CD4-positive, alpha-beta T cell (primary cell): ENCODE measurements at regions not wholly inside any gene's neighbourhood (a gene's known extent, or its start where the extent isn't known, plus 50 kb on each side); places are given as distances from the start of the nearest gene placed in this dataset.
A peak's percentile ranks its signal among the peaks of the same experiment; 100 is the strongest.

Source experiments
- ATAC-seq: fragments of 200-7000 bp; cut with Tn5 transposase; one replicate; pipeline ENCODE4 v1.10.0; 2022; ENCODE audit warnings: mild to moderate bottlenecking; ENCODE audit not compliant: poor library complexity
- CTCF ChIA-PET: fragments of 350-600 bp; sonication (Branson Sonifier 250); formaldehyde crosslinking; loops from one replicate; lab custom pipeline; 2021; ENCODE audit warnings: antibody characterized with exemption, inconsistent platforms; lab: Charles Lee
- POLR2A ChIA-PET: fragments of 350-600 bp; sonication (Branson Sonifier 250); formaldehyde crosslinking; loops from one replicate; lab custom pipeline; 2021; ENCODE audit warnings: antibody characterized with exemption, inconsistent platforms; lab: Charles Lee
- DNase-seq, 14 experiments: peaks; one replicate each; pipeline ENCODE4 v3.0.0-alpha.2; 2013 to 2020; ENCODE audit warnings: mixed read lengths in 2 of 14
- H3K27ac ChIP-seq, 2 donors: one replicate each; pipeline versions ENCODE4 v1.5.1 to v1.7.0; 2013; ENCODE audit warnings: low read length in 2 of 2, low read depth in 1 of 2, mild to moderate bottlenecking in 1 of 2
- H3K27me3 ChIP-seq, 2 experiments: 1 replicate in 1 of 2; 2 replicates in 1 of 2; pipeline versions ENCODE4 v1.6.1 to v1.7.0; 2013; ENCODE audit warnings: low read length in 2 of 2, control low read depth in 1 of 2, mild to moderate bottlenecking in 1 of 2, moderate library complexity in 1 of 2; ENCODE audit not compliant: insufficient read depth in 2 of 2, control insufficient read depth in 1 of 2
- H3K36me3 ChIP-seq: one replicate; pipeline ENCODE4 v1.6.1; 2013; ENCODE audit warnings: low read length, control low read depth; ENCODE audit not compliant: insufficient read depth
- H3K4me1 ChIP-seq: one replicate; pipeline ENCODE4 v1.6.1; 2013; ENCODE audit warnings: low read length, control low read depth; ENCODE audit not compliant: insufficient read depth
- H3K4me3 ChIP-seq: one replicate; pipeline ENCODE4 v1.5.1; 2013; ENCODE audit warnings: mild to moderate bottlenecking, low read length, moderate library complexity
- H3K9me3 ChIP-seq, 2 experiments: 1 replicate in 1 of 2; 2 replicates in 1 of 2; pipeline versions ENCODE4 v1.6.1 to v1.7.0; 2013; ENCODE audit warnings: low read length in 2 of 2, mild to moderate bottlenecking in 2 of 2, control low read depth in 1 of 2, moderate library complexity in 1 of 2; ENCODE audit not compliant: control insufficient read depth in 1 of 2, insufficient read depth in 1 of 2
- H3K27ac Mint-ChIP-seq: one replicate; pipeline ENCODE4 v1.8.0; 2020; ENCODE audit warnings: mixed read lengths
- H3K27me3 Mint-ChIP-seq: one replicate; pipeline ENCODE4 v1.8.0; 2021; ENCODE audit warnings: mixed read lengths
- H3K36me3 Mint-ChIP-seq: one replicate; pipeline ENCODE4 v1.8.0; 2021; ENCODE audit warnings: low read depth, mixed read lengths
- H3K4me1 Mint-ChIP-seq: one replicate; pipeline ENCODE4 v1.8.0; 2021; ENCODE audit warnings: low read depth, mixed read lengths
- H3K4me3 Mint-ChIP-seq: one replicate; pipeline ENCODE4 v1.8.0; 2020; ENCODE audit warnings: mild to moderate bottlenecking, mixed read lengths
- H3K9me3 Mint-ChIP-seq: one replicate; pipeline ENCODE4 v1.8.0; 2020; ENCODE audit warnings: mixed read lengths
- intact Hi-C, 2 experiments: fragments of 100-400 bp; cut with DNase I in 1 of 2; cut with micrococcal nuclease in 1 of 2; formaldehyde crosslinking; loops; one replicate each; pipeline versions ENCODE4 v1.15.1 to v1.9.0; 2023 to 2025; cut with DNase I, micrococcal nuclease
- TF ChIP-seq, protein P1 (sequence below): fragments of 200-600 bp; IDR thresholded peaks from one replicate; pipeline ENCODE4 v1.8.0; 2022; ENCODE audit warnings: antibody characterized with exemption, mild to moderate bottlenecking

DNA sequence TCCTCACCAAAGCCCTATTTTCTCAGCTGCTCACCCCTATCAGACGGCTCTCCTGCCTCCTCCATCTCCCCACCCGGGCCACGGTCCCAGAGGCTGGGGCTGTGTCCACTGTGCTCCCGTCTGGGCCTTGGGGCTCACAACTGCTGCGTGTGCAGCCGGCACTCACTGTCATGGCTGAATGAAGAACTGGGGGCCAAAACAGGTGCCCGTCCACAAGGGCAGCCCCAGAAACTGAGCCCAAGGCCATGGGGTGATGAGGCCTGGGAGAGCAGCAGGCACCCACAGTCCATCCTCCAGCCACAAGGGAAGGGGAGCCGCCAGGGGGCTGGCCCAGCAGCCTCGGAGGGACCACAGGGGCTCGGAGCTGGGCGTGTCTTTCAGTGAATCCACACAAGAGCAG, 159.5 kb downstream of the DLL1 start:
- intact Hi-C loops: no loop called here
- no peak overlapping the region for H3K27ac Mint-ChIP-seq
- no peak overlapping the region for H3K4me3 ChIP-seq

DNA sequence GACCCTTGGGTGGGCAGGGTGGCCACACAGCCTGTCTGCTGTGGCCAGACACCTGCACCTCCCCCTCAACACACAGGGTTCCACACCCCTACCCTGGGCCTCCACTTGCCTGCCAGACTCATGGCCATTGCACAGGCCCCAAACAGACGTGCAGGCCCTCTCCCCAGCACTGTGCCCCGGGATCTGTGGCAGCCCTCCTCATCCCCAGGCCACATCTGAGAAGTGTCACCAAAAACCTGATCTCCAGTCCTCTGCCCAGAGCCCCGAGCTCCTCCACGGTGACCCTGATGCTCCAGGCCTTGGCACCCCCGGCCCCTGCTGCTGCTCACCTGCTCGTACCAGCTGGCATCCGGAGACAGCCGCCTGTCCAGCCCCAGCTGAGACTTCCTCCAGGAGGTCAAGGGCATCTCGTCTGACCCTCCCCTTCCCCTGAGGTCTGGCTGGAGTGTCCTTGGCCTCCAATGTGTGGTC, 160.1 kb downstream of the DLL1 start:
- H3K27ac ChIP-seq: no peak overlapping the region
- ChIA-PET POLR2A (no interaction called here), CTCF (no interaction called here)
- Mint-ChIP-seq H3K4me1 (no peaks in the 10 kb centered on the region), H3K36me3 (no peaks in the 10 kb centered on the region), H3K27me3 (no peaks in the 10 kb centered on the region), H3K4me3 (no peak overlapping the region), H3K27ac (no peak overlapping the region), H3K9me3 (no peaks in the 10 kb centered on the region)
- no peaks in the 10 kb centered on the region for H3K4me1 ChIP-seq
- intact Hi-C loops: no loop called here
- TF ChIP-seq, protein P1, sequence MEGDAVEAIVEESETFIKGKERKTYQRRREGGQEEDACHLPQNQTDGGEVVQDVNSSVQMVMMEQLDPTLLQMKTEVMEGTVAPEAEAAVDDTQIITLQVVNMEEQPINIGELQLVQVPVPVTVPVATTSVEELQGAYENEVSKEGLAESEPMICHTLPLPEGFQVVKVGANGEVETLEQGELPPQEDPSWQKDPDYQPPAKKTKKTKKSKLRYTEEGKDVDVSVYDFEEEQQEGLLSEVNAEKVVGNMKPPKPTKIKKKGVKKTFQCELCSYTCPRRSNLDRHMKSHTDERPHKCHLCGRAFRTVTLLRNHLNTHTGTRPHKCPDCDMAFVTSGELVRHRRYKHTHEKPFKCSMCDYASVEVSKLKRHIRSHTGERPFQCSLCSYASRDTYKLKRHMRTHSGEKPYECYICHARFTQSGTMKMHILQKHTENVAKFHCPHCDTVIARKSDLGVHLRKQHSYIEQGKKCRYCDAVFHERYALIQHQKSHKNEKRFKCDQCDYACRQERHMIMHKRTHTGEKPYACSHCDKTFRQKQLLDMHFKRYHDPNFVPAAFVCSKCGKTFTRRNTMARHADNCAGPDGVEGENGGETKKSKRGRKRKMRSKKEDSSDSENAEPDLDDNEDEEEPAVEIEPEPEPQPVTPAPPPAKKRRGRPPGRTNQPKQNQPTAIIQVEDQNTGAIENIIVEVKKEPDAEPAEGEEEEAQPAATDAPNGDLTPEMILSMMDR: no peak
- H3K27me3 ChIP-seq: no peaks in the 10 kb centered on the region
- ATAC-seq (no peak), DNase-seq (peak in 1 of 14 experiments; percentile 30)
- peaks cover 0 to 7% of the 10 kb centered on the region in 2 experiments for H3K9me3 ChIP-seq
- H3K36me3 ChIP-seq: no peaks in the 10 kb centered on the region
- no peak overlapping the region for H3K4me3 ChIP-seq

More for the DNA sequence above, 159.5 kb downstream of the DLL1 start:
- Mint-ChIP-seq H3K4me1 (no peaks in the 10 kb centered on the region), H3K36me3 (no peaks in the 10 kb centered on the region), H3K9me3 (no peaks in the 10 kb centered on the region), H3K27me3 (no peaks in the 10 kb centered on the region), H3K4me3 (no peak overlapping the region)
- no peak overlapping the region for H3K27ac ChIP-seq
- TF ChIP-seq, protein P1: no peak
- ChIA-PET CTCF (no interaction called here), POLR2A (no interaction called here)
- no peak for ATAC-seq
- no peaks in the 10 kb centered on the region for H3K4me1 ChIP-seq
- peaks cover 0 to 12% of the 10 kb centered on the region in 2 experiments for H3K9me3 ChIP-seq
- no peaks in the 10 kb centered on the region for H3K27me3 ChIP-seq
- no peaks in the 10 kb centered on the region for H3K36me3 ChIP-seq
- DNase-seq: peak in 1 of 14 experiments; percentile 21

DNA sequence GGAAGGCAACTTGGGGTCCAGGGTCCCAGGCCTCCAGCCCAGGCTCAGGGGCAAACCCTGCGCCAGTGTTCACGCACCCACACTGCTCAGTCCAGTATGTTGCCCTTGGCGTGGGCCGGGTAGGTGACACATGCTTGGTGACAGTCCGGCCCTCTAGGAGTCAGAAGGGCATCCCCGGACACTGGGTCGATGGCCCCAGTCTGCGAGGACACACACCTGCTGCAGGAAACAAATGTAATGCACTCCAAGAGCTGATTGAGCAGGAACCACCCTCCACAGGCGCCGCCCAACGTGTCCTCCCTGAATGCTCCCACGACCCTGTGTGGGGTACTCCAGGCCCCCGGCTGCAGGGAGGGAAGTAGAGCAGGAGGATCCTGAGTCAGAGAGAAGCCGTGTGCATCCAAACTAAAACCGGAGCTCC, 160.7 kb downstream of the DLL1 start:
- H3K4me3 ChIP-seq: no peak overlapping the region
- H3K4me1 ChIP-seq: no peaks in the 10 kb centered on the region
- POLR2A ChIA-PET: no interaction called here
- CTCF ChIA-PET: no interaction called here
- Mint-ChIP-seq H3K36me3 (no peaks in the 10 kb centered on the region), H3K9me3 (no peaks in the 10 kb centered on the region), H3K27ac (no peak overlapping the region), H3K4me1 (no peaks in the 10 kb centered on the region), H3K27me3 (no peaks in the 10 kb centered on the region), H3K4me3 (no peak overlapping the region)
- peak in 1 of 14 experiments; percentile 25 for DNase-seq
- H3K9me3 ChIP-seq: peaks cover 0 to 4% of the 10 kb centered on the region in 2 experiments
- TF ChIP-seq, protein P1: no peak
- no peak overlapping the region for H3K27ac ChIP-seq
- H3K27me3 ChIP-seq: no peaks in the 10 kb centered on the region
- no peak for ATAC-seq
- intact Hi-C loops: no loop called here
- no peaks in the 10 kb centered on the region for H3K36me3 ChIP-seq
